ENCODE measurements at regions not wholly inside any gene's neighbourhood (a gene's known extent, or its start where the extent isn't known, plus 50 kb on each side); places are given as distances from the start of the nearest gene placed in this dataset.

- TF ChIP-seq POU2F2 (IDR thresholded peaks at IDR 0.05; ENCODE audit: low read depth, low read length) (no peak), TAF1 (IDR thresholded peaks at IDR 0.05; ENCODE audit: low read depth, low read length) (no peak), POLR2AphosphoS5 (IDR thresholded peaks at IDR 0.05; ENCODE audit: low read depth, low read length) (no peak)
Observed at GRCh38 chr5:102031711-102032110, 264.4 kb downstream of the SLCO4C1 start.
